Upper lobe of left lung (tissue), 4 donors: ENCODE measurements at regions not wholly inside any gene's neighbourhood (a gene's known extent, or its start where the extent isn't known, plus 50 kb on each side); places are given as distances from the start of the nearest gene placed in this dataset.

Source experiments
- CTCF ChIP-seq, 6 experiments: fragments of 450-650 bp in 4 of 6; fragments of 200-600 bp in 2 of 6; sonication (generic) in 2 of 6; IDR thresholded peaks; one replicate each; pipeline ENCODE4 v1.5.1; 2016 to 2019; ENCODE audit warnings: antibody characterized with exemption in 6 of 6
- POLR2A ChIP-seq, 4 donors: fragments of 450-650 bp; IDR thresholded peaks; one replicate each; pipeline ENCODE4 v1.5.1; 2016 to 2017; ENCODE audit warnings: antibody characterized with exemption in 4 of 4, mild to moderate bottlenecking in 2 of 4

- no peak for TF ChIP-seq CTCF (IDR thresholded peaks at IDR 0.05)
- TF ChIP-seq POLR2A (IDR thresholded peaks at IDR 0.05) = no peak
These were observed 791.9 kb upstream of the SOX11 start for GRCh38 chr2:4900242-4900641.
